NCI-H1417 (cell line): ENCODE measurements at regions not wholly inside any gene's neighbourhood (a gene's known extent, or its start where the extent isn't known, plus 50 kb on each side); places are given as distances from the start of the nearest gene placed in this dataset.

ENCODE experiments used
- DNase-seq, 3 experiments: peaks; one replicate each; lab custom pipeline; 2025; lab: John Stamatoyannopoulos, UW

- DNase-seq, result no peak
Observed at GRCh38 chr2:788227-789032, 111.2 kb upstream of the TMEM18 start.

- no peak for DNase-seq
Observed at GRCh38 chr2:784753-785152, 107.5 kb upstream of the TMEM18 start.

GRCh38 chr2:780581-780980 is 103.4 kb upstream of the TMEM18 start:
- no peak for DNase-seq

GRCh38 chr2:780002-780401 is 102.8 kb upstream of the TMEM18 start:
- no peak for DNase-seq

- DNase-seq, result no peak
Observed at GRCh38 chr2:778731-779350, 101.6 kb upstream of the TMEM18 start.

GRCh38 chr2:777546-777945 is 100.3 kb upstream of the TMEM18 start:
- no peak for DNase-seq

GRCh38 chr2:777051-777450 is 99.8 kb upstream of the TMEM18 start:
- no peak for DNase-seq

- peak in 1 of 3 experiments; percentile 11 for DNase-seq
Observed at GRCh38 chr2:776487-776886, 99.3 kb upstream of the TMEM18 start.

GRCh38 chr2:776038-776437 is 98.8 kb upstream of the TMEM18 start:
- no peak for DNase-seq

GRCh38 chr2:774436-774835 is 97.2 kb upstream of the TMEM18 start:
- no peak for DNase-seq

GRCh38 chr2:773256-774160 is 96.3 kb upstream of the TMEM18 start:
- no peak for DNase-seq

- no peak for DNase-seq
Observed at GRCh38 chr2:771538-771937, 94.3 kb upstream of the TMEM18 start.

- no peak for DNase-seq
Observed at GRCh38 chr2:770776-771175, 93.6 kb upstream of the TMEM18 start.

- DNase-seq, result no peak
Observed at GRCh38 chr2:769771-770170, 92.6 kb upstream of the TMEM18 start.

- DNase-seq, result peak in 1 of 3 experiments; percentile 28
Observed at GRCh38 chr2:768451-768850, 91.2 kb upstream of the TMEM18 start.

- DNase-seq, result no peak
Observed at GRCh38 chr2:767944-768343, 90.7 kb upstream of the TMEM18 start.

- peak in 1 of 3 experiments; percentile 18 for DNase-seq
Observed at GRCh38 chr2:767440-767839, 90.2 kb upstream of the TMEM18 start.

GRCh38 chr2:766255-766654 is 89.0 kb upstream of the TMEM18 start:
- DNase-seq, result no peak

- DNase-seq, result no peak
Observed at GRCh38 chr2:765369-765768, 88.2 kb upstream of the TMEM18 start.

- no peak for DNase-seq
Observed at GRCh38 chr2:763766-764525, 86.7 kb upstream of the TMEM18 start.

GRCh38 chr2:762646-763045 is 85.4 kb upstream of the TMEM18 start:
- no peak for DNase-seq

- DNase-seq, result no peak
Observed at GRCh38 chr2:761384-761783, 84.2 kb upstream of the TMEM18 start.
